Stimulated activated CD8-positive, alpha-beta memory T cell treated with anti-CD3 and anti-CD28 coated beads, Interleukin-15, amount 100 ng/mL, for 4 hours (primary cell): ENCODE measurements at regions not wholly inside any gene's neighbourhood (a gene's known extent, or its start where the extent isn't known, plus 50 kb on each side); places are given as distances from the start of the nearest gene placed in this dataset.
"Not testable (repeated sequence)": the region's sequence is repeated elsewhere in the genome, so short reads cannot be mapped to it uniquely, and the experiment has no call there.

Source experiments
- DNase-seq, 2 donors: peaks; one replicate each; pipeline ENCODE4 v3.0.0-alpha.2; 2020; ENCODE audit warnings: low read depth in 2 of 2

DNA sequence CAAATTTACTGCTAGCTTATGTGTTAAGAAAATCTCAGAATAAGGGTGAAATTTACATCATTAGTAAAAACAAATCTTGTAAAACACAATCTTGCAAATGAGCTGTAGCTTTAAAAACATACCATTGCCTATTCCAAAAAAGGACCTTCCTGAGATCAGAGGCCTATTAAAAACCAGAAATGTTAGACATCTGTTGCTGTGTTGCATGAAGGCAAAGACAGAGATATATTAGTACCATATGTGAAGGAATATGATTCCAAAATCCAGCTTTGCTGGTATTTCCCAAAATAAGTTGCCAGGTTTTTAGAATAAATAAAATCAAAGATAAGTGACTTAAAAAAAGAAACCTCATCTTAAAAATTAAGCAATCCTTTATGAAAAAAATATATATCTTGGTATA, 504.1 kb upstream of the CDIN1 start:
- no peak for DNase-seq

GRCh38 chr15:36079021-36079420, 500.4 kb upstream of the CDIN1 start:
- no peak for DNase-seq

DNA sequence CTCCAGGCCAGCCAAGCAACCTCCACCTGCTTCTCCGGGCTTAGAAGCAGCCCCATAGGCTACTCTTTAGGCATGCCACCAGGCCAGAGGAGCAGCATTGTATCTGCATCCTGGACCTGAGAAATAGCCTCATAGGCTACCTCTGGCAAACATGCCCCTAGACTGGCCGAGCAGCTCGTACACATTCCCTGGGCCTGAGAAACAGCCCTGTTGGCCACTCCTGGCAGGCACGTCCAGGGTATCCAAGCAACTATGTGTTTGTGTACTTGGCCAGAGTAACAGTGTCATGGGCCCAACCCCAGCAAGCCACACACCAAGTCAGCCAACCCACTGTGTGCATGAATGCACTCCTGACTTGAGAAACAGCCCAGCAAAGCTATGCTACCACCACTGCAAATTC, 498.7 kb upstream of the CDIN1 start:
- DNase-seq: no peak

- no peak for DNase-seq
Observed at GRCh38 chr15:36090286-36090946, 489.0 kb upstream of the CDIN1 start.

GRCh38 chr15:36106640-36107335, 472.6 kb upstream of the CDIN1 start:
- DNase-seq: no peak

DNA sequence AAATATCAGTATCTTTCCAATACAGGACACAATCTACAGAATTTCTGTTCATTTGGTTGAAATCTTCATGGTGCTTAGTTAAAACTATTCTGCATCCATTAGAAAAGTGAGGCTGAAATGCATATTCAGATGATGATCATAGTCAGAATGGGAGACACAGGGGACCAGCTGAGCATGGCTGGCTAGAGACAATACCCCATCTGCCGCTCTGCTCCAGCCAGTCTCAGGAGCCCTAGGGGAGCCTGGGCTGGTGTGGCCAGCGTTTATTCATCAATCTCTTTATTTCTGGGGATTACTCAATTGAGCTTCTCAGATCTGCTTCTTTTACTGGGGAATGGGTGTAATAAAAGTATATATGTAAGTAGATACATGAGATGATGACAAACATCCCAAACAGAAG, 470.9 kb upstream of the CDIN1 start:
- no peak for DNase-seq

DNA sequence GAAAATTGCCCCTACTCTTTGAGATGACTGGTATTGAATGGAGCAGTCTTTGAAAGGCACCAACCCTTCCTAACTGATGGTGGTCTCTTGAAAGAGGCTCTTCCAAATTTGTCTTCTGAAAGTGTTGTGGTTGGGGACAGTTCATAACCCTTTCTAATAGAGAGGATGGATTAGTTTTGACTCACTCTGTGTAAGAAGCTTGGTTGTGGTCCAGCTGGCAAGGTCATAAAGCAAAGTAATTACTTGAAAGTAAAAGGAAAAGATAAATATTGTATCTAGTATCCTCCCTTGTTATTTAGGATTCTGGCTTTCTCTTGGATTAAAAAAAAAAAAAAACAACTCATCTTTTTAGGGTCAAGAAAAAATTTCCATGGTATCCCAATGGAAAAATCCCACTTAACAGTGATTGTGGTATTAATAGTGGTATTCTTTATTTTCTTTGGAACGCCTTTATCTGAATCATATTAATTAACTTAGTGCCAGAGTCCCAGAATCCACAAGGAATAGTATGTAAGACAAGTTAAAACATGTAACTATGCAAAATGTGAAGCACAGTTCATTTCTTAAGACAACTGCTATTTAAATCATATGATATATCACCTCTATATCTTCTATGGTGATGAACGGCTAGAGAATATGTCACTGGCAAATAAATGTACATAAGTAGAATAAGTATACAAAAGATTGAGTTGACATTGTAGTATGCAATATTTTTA, 469.3 kb upstream of the CDIN1 start:
- DNase-seq: no peak

DNA sequence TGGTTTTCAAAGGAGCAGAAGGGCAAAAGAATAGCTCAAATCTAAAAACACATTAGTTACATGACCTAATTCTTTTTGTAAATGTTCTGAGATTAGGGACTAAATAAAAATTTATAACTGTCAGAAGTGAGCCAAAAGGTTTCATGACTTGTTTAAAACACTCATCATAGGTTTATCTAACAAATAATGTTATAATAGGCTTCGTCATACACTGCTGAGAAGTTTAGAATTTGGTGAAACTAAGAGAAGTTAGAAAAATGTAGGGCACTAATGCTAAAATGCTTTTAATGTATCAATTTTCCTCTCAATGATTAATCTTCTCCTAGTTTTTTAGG, 468.8 kb upstream of the CDIN1 start:
- no peak for DNase-seq

GRCh38 chr15:36117296-36117787, 462.1 kb upstream of the CDIN1 start:
- DNase-seq: no peak

DNA sequence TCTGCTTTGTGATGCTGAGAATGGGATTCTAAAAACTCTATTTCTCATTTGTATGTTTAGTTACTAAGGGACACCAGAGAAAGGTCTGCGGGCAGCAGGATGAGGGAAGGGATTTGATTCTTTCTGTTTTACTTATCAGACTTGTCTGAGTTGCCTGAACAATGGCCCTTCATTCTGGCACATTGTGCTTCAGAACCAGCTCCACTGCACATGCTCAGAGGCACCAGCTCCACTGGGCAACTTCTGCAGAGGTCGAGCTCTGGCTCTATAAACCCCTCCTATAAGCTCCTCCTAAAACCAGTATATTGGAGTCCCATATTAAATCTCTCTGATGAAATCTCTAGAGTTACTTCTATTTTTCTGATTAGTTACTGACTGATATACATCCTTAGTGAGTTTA, 453.2 kb upstream of the CDIN1 start:
- DNase-seq: no peak

DNA sequence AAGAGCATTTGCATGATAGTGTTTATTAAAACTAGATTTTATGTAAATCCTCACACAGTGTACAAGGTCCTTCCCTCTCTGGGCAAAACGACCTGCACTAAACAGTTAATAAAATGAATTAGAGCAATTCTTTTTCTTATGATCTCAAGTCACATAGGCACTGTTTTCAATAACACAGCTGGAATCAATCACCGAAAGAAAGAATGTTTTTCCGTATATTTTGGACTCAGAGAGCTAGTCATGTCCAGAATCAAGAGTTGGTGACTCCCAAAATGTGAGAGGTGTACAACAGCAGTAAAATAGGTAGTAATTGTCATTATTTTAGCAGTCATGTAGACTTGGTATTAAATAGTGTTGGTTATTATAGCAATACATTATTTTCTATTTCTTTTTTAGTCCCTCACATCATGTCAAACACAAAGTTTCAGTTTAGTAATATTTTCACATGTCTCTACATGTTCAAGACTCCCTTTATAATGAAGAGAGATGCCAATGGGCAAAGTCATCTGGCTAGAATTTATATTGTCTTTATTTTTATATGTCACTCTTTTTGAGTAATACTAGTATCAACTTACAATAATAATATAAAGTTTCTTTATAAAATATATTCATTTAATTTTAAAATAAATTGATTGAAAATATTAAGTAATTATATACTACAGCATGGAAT, 448.6 kb upstream of the CDIN1 start:
- no peak for DNase-seq

DNA sequence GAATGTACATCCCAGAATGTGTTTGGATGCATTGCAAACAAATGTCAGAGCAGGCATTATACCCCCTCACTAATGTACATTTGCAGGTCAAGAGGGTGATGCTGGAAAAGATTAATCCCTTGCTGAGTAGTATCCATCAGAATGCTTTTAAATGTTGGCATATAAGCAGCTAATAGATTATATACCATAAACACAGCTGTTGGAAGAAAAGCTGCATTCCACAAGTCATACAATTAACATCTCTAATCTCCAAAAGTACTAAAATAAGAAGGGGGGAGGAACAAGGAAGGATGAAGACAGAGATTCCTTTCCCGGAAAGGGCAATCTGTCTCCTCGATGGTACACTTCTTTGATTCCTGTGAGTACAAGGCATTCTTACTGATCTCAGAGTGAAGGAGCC, 445.7 kb upstream of the CDIN1 start:
- no peak for DNase-seq

GRCh38 chr15:36136049-36136448, 443.4 kb upstream of the CDIN1 start:
- DNase-seq: no peak

DNA sequence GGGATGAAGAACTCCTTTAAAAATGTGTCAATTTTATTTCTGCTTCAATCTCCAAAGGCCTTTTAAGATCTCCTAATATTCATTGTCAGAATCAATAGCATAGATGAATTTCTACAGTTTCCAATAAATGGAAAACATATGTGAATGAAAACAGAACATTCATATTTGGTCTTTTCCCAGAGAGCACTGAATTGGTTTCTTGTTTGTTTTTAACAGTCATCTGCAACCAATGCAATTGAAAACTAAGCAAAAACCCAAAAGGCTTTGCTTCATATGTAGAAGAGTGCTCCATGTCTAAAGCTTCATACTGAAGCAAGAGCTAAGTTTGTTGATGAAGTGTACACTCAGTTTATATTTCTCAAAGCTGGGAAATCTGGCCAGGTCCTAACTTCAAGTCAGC, 426.5 kb upstream of the CDIN1 start:
- DNase-seq: no peak

DNA sequence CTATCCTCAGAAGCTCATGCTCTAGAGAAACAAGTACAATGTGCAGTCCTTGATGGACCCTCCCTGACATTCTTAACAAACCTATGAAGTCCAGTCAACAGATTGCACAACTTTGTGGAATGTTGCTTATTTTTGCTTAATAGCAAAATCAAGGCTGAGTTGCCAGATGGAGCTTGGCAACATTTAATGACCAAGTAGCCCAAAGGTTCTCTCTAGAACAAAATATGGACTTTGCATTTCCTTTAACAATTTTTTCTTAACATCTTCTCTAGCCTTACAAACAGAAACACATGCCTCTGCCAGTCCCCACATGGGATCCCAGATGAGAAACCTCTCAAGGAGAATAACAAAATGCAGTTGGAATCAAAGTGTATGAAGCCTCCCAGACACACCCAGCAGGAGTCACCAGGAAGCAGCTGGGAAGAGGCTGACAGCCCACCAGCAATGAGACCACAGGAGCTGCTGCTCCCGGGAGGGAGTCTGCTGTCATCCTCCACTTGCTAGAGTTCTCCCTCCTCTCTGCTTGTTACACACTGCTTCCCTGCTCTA, 422.5 kb upstream of the CDIN1 start:
- no peak for DNase-seq

- no peak for DNase-seq
Observed at GRCh38 chr15:36160351-36160750, 419.1 kb upstream of the CDIN1 start.

DNA sequence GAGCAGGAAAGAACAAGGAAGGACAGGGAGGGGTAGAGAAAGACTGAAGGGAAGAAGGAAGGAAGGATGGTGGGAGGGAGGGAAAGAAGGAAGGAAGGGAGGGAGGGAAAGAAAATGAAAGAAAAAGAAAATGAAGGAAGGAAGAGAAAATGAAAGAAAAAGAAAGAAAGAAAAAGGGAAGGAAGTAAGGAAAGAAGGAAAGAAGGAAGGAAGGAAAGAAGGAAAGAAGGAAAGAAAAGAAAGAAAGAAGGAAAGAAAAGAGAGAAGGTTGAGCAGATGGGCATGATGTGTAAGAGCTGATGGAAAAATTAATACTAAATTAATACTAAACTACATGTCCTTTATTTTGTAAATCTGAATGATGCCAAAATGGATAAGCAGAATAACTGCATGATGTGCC, 418.3 kb upstream of the CDIN1 start:
- no peak for DNase-seq

- no peak for DNase-seq
Observed at GRCh38 chr15:36161771-36162212, 417.6 kb upstream of the CDIN1 start.

DNA sequence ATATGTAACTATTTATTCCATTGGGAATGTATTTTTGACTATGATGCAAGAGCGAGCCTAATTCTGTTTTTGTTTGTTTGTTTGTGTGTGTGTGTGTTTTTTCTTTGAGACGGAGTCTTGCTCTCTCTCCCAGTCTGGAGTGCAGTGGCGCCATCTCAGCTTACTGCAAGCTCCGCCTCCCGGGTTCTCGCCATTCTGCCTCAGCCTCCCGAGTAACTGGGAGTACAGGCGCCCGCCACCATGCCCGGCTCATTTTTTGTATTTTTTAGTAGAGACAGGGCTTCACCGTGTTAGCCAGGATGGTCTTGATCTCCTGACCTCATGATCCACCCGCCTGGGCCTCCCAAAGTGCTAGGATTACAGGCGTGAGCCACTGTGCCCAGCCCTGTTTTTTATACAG, 415.4 kb upstream of the CDIN1 start:
- DNase-seq: not testable (repeated sequence)

GRCh38 chr15:36172955-36173354, 406.5 kb upstream of the CDIN1 start:
- DNase-seq: no peak

DNA sequence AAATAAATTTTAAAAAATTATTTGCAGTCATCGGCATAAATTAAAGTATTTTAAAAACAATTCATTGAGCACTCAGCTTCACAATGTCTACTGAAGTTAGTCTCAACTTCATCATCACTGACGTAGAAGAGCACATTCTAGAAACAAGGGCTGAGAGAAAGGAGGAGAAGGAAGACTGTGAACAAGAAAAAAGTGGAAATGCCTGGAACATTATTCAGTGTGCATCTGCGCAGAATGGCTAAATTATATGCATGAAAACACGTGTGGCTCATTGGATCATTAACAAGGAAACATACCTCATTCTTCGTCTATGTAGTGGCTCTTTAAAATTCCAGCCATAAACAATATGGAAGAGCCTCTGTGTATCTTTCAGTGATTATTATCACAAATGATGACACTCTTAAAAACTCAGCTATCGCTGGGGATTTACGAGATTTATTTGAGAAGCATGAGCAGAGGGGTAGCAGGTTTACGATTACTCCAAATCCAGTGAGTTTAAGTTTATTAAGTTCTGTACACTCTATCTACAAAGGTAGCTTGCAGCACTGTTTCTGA, 404.2 kb upstream of the CDIN1 start:
- DNase-seq: no peak

GRCh38 chr15:36175741-36176291, 403.6 kb upstream of the CDIN1 start:
- no peak for DNase-seq
